HepG2 (cell line): ENCODE measurements at regions not wholly inside any gene's neighbourhood (a gene's known extent, or its start where the extent isn't known, plus 50 kb on each side); places are given as distances from the start of the nearest gene placed in this dataset.

Experiments
- ATAC-seq: fragments of 200-7000 bp; cut with Tn5 transposase; 3 replicates; pipeline ENCODE4 v1.9.1; 2020; ENCODE audit warnings: mild to moderate bottlenecking, moderate library complexity
- BruUV-seq: library from RNA; stranded (reverse); fragments of 400-500 nt; replicated peaks from 2 replicates; lab custom pipeline; 2021; lab: Mats Ljungman, UMichigan
- CTCF ChIA-PET: fragments of 300-600 bp; formaldehyde crosslinking; extraction: SDS; loops from one replicate; lab custom pipeline; 2021; ENCODE audit warnings: low total read pairs, inconsistent platforms, low intra/inter-chr PET ratio; lab: Yijun Ruan, JAX
- POLR2A ChIA-PET: fragments of 350-600 bp; sonication (Branson Sonifier 250); formaldehyde crosslinking; loops from one replicate; lab custom pipeline; 2020; ENCODE audit warnings: antibody characterized with exemption, inconsistent platforms; lab: Yijun Ruan, JAX
- DNase-seq: peaks from one replicate; pipeline ENCODE4 v3.0.0-alpha.2; 2015; ENCODE audit warnings: low spot score
- FAIRE-seq: peaks from 3 replicates; lab custom pipeline; 2011; peaks lifted over from hg19 to GRCh38; lab: Jason Lieb, UNC
- H2AFZ ChIP-seq: one replicate; pipeline ENCODE4 v1.6.1; 2011; ENCODE audit warnings: low read length, inconsistent platforms
- H3K27ac ChIP-seq: fragments of 300-600 bp; 3 replicates; pipeline ENCODE4 v1.8.0; 2011; ENCODE audit warnings: mixed run types, mild to moderate bottlenecking, mixed read lengths, low read length, inconsistent platforms; ENCODE audit not compliant: insufficient read depth; ENCODE audit errors: extremely low read length
- H3K27me3 ChIP-seq, 2 experiments: fragments of 200-600 bp in 1 of 2; 2 replicates in 1 of 2; 3 replicates in 1 of 2; pipeline versions ENCODE4 v1.6.0 to v1.8.0; 2011; ENCODE audit warnings: low read length in 2 of 2, mild to moderate bottlenecking in 2 of 2, moderate library complexity in 2 of 2, inconsistent platforms in 1 of 2; ENCODE audit not compliant: insufficient read depth in 2 of 2, control insufficient read depth in 1 of 2
- H3K36me3 ChIP-seq, 2 experiments: fragments of 200-600 bp in 1 of 2; replicated peaks in 1 of 2; 2 replicates in 1 of 2; 3 replicates in 1 of 2; pipeline versions ENCODE4 v1.5.1 to v1.8.0; 2011; ENCODE audit warnings: low read length in 2 of 2, inconsistent platforms in 1 of 2; ENCODE audit not compliant: insufficient read depth in 2 of 2, control insufficient read depth in 1 of 2
- H3K4me1 ChIP-seq: 2 replicates; pipeline ENCODE4 v1.5.1; 2012; ENCODE audit warnings: low read length, inconsistent platforms; ENCODE audit not compliant: insufficient read depth
- H3K4me2 ChIP-seq: 2 replicates; pipeline ENCODE4 v1.6.0; 2011; ENCODE audit warnings: low read depth, low read length, inconsistent platforms
- H3K4me3 ChIP-seq, 3 experiments: fragments of 200-600 bp in 1 of 3; sonication (generic), shearing (Covaris generic) in 1 of 3; replicated peaks in 1 of 3; 2 replicates each; pipeline ENCODE4 v1.5.1; 2011 to 2016; ENCODE audit warnings: low read length in 3 of 3, inconsistent platforms in 2 of 3, low read depth in 2 of 3, mild to moderate bottlenecking in 2 of 3, control low read depth in 1 of 3, mixed read lengths in 1 of 3; ENCODE audit not compliant: insufficient read depth in 1 of 3
- H3K79me2 ChIP-seq: one replicate; pipeline ENCODE4 v1.6.1; 2011; ENCODE audit warnings: low read length, inconsistent platforms; ENCODE audit not compliant: insufficient read depth
- H3K9ac ChIP-seq: 2 replicates; pipeline ENCODE4 v1.6.0; 2011; ENCODE audit warnings: mild to moderate bottlenecking, low read depth, low read length, inconsistent platforms; ENCODE audit not compliant: insufficient read depth
- H3K9me3 ChIP-seq: 2 replicates; pipeline ENCODE4 v1.5.1; 2012; ENCODE audit warnings: mild to moderate bottlenecking, low read length
- H4K20me1 ChIP-seq: 2 replicates; pipeline ENCODE4 v1.6.0; 2011; ENCODE audit warnings: inconsistent platforms, mild to moderate bottlenecking, low read length, moderate library complexity; ENCODE audit not compliant: insufficient read depth
- CENPT ChIP-seq: sonication (generic); formaldehyde crosslinking; IDR thresholded peaks from 2 replicates; pipeline ENCODE4 v1.8.0; 2022; ENCODE audit warnings: low read depth, mild to moderate bottlenecking, moderate library complexity, missing genetic modification reagents
- CERS6 ChIP-seq: sonication (generic); formaldehyde crosslinking; IDR thresholded peaks from 2 replicates; pipeline ENCODE4 v1.5.0; 2020; ENCODE audit warnings: missing genetic modification reagents
- HNF4G ChIP-seq, 2 experiments: sonication (generic) in 1 of 2; formaldehyde crosslinking in 1 of 2; IDR thresholded peaks; 2 replicates each; pipeline versions ENCODE4 v1.4.0 to v1.6.1; 2011 to 2020; ENCODE audit warnings: borderline replicate concordance in 2 of 2, low read depth in 2 of 2, mild to moderate bottlenecking in 2 of 2, low read length in 1 of 2, missing genetic modification reagents in 1 of 2, moderate library complexity in 1 of 2
- HNRNPLL ChIP-seq: fragments of 200-400 bp; formaldehyde crosslinking; IDR thresholded peaks from 2 replicates; pipeline ENCODE4 v1.6.1; 2017; ENCODE audit warnings: mild to moderate bottlenecking, low read depth, low read length; ENCODE audit not compliant: poor library complexity, severe bottlenecking
- ISX ChIP-seq: sonication (generic); formaldehyde crosslinking; conservative IDR thresholded peaks from 2 replicates; pipeline ENCODE4 v1.5.0; 2020; ENCODE audit warnings: missing genetic modification reagents
- KLF13 ChIP-seq: sonication (generic); formaldehyde crosslinking; IDR thresholded peaks from 2 replicates; pipeline ENCODE4 v1.4.0; 2020; ENCODE audit warnings: mild to moderate bottlenecking, missing genetic modification reagents
- PLRG1 ChIP-seq: fragments of 450-650 bp; conservative IDR thresholded peaks from 2 replicates; pipeline ENCODE4 v1.6.1; 2016
- SMARCC2 ChIP-seq: fragments of 450-650 bp; IDR thresholded peaks from 2 replicates; pipeline ENCODE4 v1.6.1; 2017; ENCODE audit warnings: antibody characterized with exemption, mild to moderate bottlenecking
- ZBTB7B ChIP-seq: sonication (generic); formaldehyde crosslinking; IDR thresholded peaks from 2 replicates; pipeline ENCODE4 v1.4.0; 2020; ENCODE audit warnings: missing genetic modification reagents
- ZNF180 ChIP-seq: sonication (generic); formaldehyde crosslinking; IDR thresholded peaks from 2 replicates; pipeline ENCODE4 v1.4.0; 2020; ENCODE audit warnings: low read depth, missing genetic modification reagents, borderline replicate concordance
- ZNF260 ChIP-seq: sonication (generic); formaldehyde crosslinking; IDR thresholded peaks from 2 replicates; pipeline ENCODE4 v1.4.0; 2020; ENCODE audit warnings: missing genetic modification reagents, low read depth, mild to moderate bottlenecking, borderline replicate concordance
- WGBS: methylation state at CpG from one replicate; pipeline ENCODE4 v1.1.6; 2017; ENCODE audit warnings: low lambda C conversion rate; 5-methylcytosine and 5-hydroxymethylcytosine counted together
- in situ Hi-C: cut with HindIII; loops from 2 replicates; pipeline ENCODE4 v1.10.0; 2017; ENCODE audit warnings: low pct_unique_long_range_greater_than_20kb; ENCODE audit not compliant: extremely low pct_ligation_motif_present
- intact Hi-C: fragments of 100-400 bp; cut with micrococcal nuclease; formaldehyde crosslinking; loops from one replicate; pipeline ENCODE4 v1.10.0; 2022; ENCODE audit not compliant: unreplicated experiment
- TF ChIP-seq, protein P1 (sequence below): sonication (generic); formaldehyde crosslinking; IDR thresholded peaks from 2 replicates; pipeline ENCODE4 v1.5.1; 2020; ENCODE audit warnings: missing genetic modification reagents, mild to moderate bottlenecking, borderline replicate concordance
- TF ChIP-seq, protein P2 (sequence below): sonication (generic); formaldehyde crosslinking; IDR thresholded peaks from 2 replicates; pipeline ENCODE4 v1.9.0; 2021; ENCODE audit warnings: missing genetic modification reagents, borderline replicate concordance
- TF ChIP-seq, protein P3 (sequence below): sonication (generic); formaldehyde crosslinking; IDR thresholded peaks from 2 replicates; pipeline ENCODE4 v1.8.1; 2023; ENCODE audit warnings: mild to moderate bottlenecking, missing genetic modification reagents

GRCh38 chr6:141653590-141653989 lies 479.1 kb upstream of the GJE1 start:
- no peaks in the 10 kb centered on the region for H3K79me2 ChIP-seq
- H3K4me2 ChIP-seq, result no peak overlapping the region
- no peak overlapping the region for H3K9ac ChIP-seq
- FAIRE-seq (no peak), DNase-seq (no peak), ATAC-seq (no peak)
- H3K27me3 ChIP-seq, result no peaks in the 10 kb centered on the region; a peak in 1 of 5 replicates
- no peak overlapping the region for H3K27ac ChIP-seq
- no peak overlapping the region for H2AFZ ChIP-seq
- no peaks in the 10 kb centered on the region for H3K9me3 ChIP-seq
- H3K36me3 ChIP-seq, result no peaks in the 10 kb centered on the region
- no peaks in the 10 kb centered on the region for H3K4me1 ChIP-seq
- CTCF ChIA-PET, result no interaction called here
- BruUV-seq, result no TSS peak
- intact Hi-C loops (no loop called here), in situ Hi-C loops (no loop called here)
- POLR2A ChIA-PET, result no interaction called here
- H3K4me3 ChIP-seq, result no peak overlapping the region
- H4K20me1 ChIP-seq, result no peaks in the 10 kb centered on the region
- TF ChIP-seq HNRNPLL (no peak), CENPT (no peak), KLF13 (no peak), ISX (CRISPR knock-in tag) (no peak), HNF4G (IDR thresholded peaks at IDR 0.05; ENCODE audit: borderline replicate concordance, low read depth, low read length) (no peak), HNF4G (CRISPR knock-in tag; IDR thresholded peaks at IDR 0.05; ENCODE audit: borderline replicate concordance, low read depth) (no peak), ZBTB7B (CRISPR knock-in tag) (no peak), ZNF180 (CRISPR knock-in tag) (no peak), SMARCC2 (no peak), ZNF260 (no peak), CERS6 (CRISPR knock-in tag) (no peak), PLRG1 (no peak)
- TF ChIP-seq, protein P1, sequence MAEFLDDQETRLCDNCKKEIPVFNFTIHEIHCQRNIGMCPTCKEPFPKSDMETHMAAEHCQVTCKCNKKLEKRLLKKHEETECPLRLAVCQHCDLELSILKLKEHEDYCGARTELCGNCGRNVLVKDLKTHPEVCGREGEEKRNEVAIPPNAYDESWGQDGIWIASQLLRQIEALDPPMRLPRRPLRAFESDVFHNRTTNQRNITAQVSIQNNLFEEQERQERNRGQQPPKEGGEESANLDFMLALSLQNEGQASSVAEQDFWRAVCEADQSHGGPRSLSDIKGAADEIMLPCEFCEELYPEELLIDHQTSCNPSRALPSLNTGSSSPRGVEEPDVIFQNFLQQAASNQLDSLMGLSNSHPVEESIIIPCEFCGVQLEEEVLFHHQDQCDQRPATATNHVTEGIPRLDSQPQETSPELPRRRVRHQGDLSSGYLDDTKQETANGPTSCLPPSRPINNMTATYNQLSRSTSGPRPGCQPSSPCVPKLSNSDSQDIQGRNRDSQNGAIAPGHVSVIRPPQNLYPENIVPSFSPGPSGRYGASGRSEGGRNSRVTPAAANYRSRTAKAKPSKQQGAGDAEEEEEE (CRISPR knock-in tag), result no peak
- TF ChIP-seq, protein P2, sequence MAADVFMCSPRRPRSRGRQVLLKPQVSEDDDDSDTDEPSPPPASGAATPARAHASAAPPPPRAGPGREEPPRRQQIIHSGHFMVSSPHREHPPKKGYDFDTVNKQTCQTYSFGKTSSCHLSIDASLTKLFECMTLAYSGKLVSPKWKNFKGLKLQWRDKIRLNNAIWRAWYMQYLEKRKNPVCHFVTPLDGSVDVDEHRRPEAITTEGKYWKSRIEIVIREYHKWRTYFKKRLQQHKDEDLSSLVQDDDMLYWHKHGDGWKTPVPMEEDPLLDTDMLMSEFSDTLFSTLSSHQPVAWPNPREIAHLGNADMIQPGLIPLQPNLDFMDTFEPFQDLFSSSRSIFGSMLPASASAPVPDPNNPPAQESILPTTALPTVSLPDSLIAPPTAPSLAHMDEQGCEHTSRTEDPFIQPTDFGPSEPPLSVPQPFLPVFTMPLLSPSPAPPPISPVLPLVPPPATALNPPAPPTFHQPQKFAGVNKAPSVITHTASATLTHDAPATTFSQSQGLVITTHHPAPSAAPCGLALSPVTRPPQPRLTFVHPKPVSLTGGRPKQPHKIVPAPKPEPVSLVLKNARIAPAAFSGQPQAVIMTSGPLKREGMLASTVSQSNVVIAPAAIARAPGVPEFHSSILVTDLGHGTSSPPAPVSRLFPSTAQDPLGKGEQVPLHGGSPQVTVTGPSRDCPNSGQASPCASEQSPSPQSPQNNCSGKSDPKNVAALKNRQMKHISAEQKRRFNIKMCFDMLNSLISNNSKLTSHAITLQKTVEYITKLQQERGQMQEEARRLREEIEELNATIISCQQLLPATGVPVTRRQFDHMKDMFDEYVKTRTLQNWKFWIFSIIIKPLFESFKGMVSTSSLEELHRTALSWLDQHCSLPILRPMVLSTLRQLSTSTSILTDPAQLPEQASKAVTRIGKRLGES (CRISPR knock-in tag), result no peak
- TF ChIP-seq, protein P3, sequence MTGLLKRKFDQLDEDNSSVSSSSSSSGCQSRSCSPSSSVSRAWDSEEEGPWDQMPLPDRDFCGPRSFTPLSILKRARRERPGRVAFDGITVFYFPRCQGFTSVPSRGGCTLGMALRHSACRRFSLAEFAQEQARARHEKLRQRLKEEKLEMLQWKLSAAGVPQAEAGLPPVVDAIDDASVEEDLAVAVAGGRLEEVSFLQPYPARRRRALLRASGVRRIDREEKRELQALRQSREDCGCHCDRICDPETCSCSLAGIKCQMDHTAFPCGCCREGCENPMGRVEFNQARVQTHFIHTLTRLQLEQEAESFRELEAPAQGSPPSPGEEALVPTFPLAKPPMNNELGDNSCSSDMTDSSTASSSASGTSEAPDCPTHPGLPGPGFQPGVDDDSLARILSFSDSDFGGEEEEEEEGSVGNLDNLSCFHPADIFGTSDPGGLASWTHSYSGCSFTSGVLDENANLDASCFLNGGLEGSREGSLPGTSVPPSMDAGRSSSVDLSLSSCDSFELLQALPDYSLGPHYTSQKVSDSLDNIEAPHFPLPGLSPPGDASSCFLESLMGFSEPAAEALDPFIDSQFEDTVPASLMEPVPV (CRISPR knock-in tag), result no peak
- WGBS, result 6% methylated on average over 1 of the region's 1 CpG
